ENCODE measurements at regions not wholly inside any gene's neighbourhood (a gene's known extent, or its start where the extent isn't known, plus 50 kb on each side); places are given as distances from the start of the nearest gene placed in this dataset.

- no peak for TF ChIP-seq CTCF (IDR thresholded peaks at IDR 0.05; ENCODE audit: extremely low read depth, low read depth, low read length)
- H3K4me1 ChIP-seq (ENCODE audit: insufficient read depth, low read length) = no peaks in the 10 kb centered on the region
- H3K79me2 ChIP-seq (ENCODE audit: insufficient read depth, low read length) = no peaks in the 10 kb centered on the region
- no peaks in the 10 kb centered on the region for H4K20me1 ChIP-seq (ENCODE audit: insufficient read depth, low read length)
- no peak overlapping the region for H2AFZ ChIP-seq (ENCODE audit: low read length)
- H3K4me3 ChIP-seq (ENCODE audit: insufficient read depth, low read length) = no peak overlapping the region
- no peak for DNase-seq (ENCODE audit: insufficient read length, low spot score, missing footprints)
- H3K27me3 ChIP-seq (ENCODE audit: insufficient read depth, low read length) = no peaks in the 10 kb centered on the region
- no peak overlapping the region for H3K4me2 ChIP-seq (ENCODE audit: insufficient read depth, low read length)
- no peak overlapping the region for H3K27ac ChIP-seq (ENCODE audit: low read depth, low read length)
- no peaks in the 10 kb centered on the region for H3K36me3 ChIP-seq (ENCODE audit: insufficient read depth, low read length)
- no peaks in the 10 kb centered on the region for H3K9me3 ChIP-seq (ENCODE audit: low read depth, low read length)
Observed at GRCh38 chr4:163077680-163078079, 89.0 kb downstream of the NAF1 start.

GRCh38 chr4:163072222-163072621 is 94.5 kb downstream of the NAF1 start:
- Histone ChIP-seq H3K4me1 (ENCODE audit: insufficient read depth, low read length) (no peaks in the 10 kb centered on the region), H3K9me3 (ENCODE audit: low read depth, low read length) (no peaks in the 10 kb centered on the region), H2AFZ (ENCODE audit: low read length) (no peak overlapping the region), H3K4me3 (ENCODE audit: insufficient read depth, low read length) (no peak overlapping the region), H3K27ac (ENCODE audit: low read depth, low read length) (no peak overlapping the region), H3K36me3 (ENCODE audit: insufficient read depth, low read length) (no peaks in the 10 kb centered on the region), H3K27me3 (ENCODE audit: insufficient read depth, low read length) (no peaks in the 10 kb centered on the region), H4K20me1 (ENCODE audit: insufficient read depth, low read length) (no peaks in the 10 kb centered on the region), H3K79me2 (ENCODE audit: insufficient read depth, low read length) (no peaks in the 10 kb centered on the region), H3K4me2 (ENCODE audit: insufficient read depth, low read length) (no peak overlapping the region)
- DNase-seq (ENCODE audit: insufficient read length, low spot score, missing footprints) = no peak
- TF ChIP-seq CTCF (IDR thresholded peaks at IDR 0.05; ENCODE audit: extremely low read depth, low read depth, low read length) = no peak

- Histone ChIP-seq H4K20me1 (ENCODE audit: insufficient read depth, low read length) (no peaks in the 10 kb centered on the region), H2AFZ (ENCODE audit: low read length) (no peak overlapping the region), H3K36me3 (ENCODE audit: insufficient read depth, low read length) (no peaks in the 10 kb centered on the region), H3K27me3 (ENCODE audit: insufficient read depth, low read length) (no peaks in the 10 kb centered on the region), H3K79me2 (ENCODE audit: insufficient read depth, low read length) (no peaks in the 10 kb centered on the region), H3K4me2 (ENCODE audit: insufficient read depth, low read length) (no peak overlapping the region), H3K9me3 (ENCODE audit: low read depth, low read length) (no peaks in the 10 kb centered on the region), H3K27ac (ENCODE audit: low read depth, low read length) (no peak overlapping the region), H3K4me3 (ENCODE audit: insufficient read depth, low read length) (no peak overlapping the region), H3K4me1 (ENCODE audit: insufficient read depth, low read length) (no peaks in the 10 kb centered on the region)
- DNase-seq (ENCODE audit: insufficient read length, low spot score, missing footprints) = no peak
- no peak for TF ChIP-seq CTCF (IDR thresholded peaks at IDR 0.05; ENCODE audit: extremely low read depth, low read depth, low read length)
Observed at GRCh38 chr4:163071308-163071707, 95.4 kb downstream of the NAF1 start.

GRCh38 chr4:163070023-163070422 is 96.7 kb downstream of the NAF1 start:
- no peaks in the 10 kb centered on the region for H3K4me1 ChIP-seq (ENCODE audit: insufficient read depth, low read length)
- no peak overlapping the region for H3K27ac ChIP-seq (ENCODE audit: low read depth, low read length)
- TF ChIP-seq CTCF (IDR thresholded peaks at IDR 0.05; ENCODE audit: extremely low read depth, low read depth, low read length) = no peak
- H3K36me3 ChIP-seq (ENCODE audit: insufficient read depth, low read length) = no peaks in the 10 kb centered on the region
- no peak overlapping the region for H2AFZ ChIP-seq (ENCODE audit: low read length)
- no peaks in the 10 kb centered on the region for H4K20me1 ChIP-seq (ENCODE audit: insufficient read depth, low read length)
- no peaks in the 10 kb centered on the region for H3K27me3 ChIP-seq (ENCODE audit: insufficient read depth, low read length)
- DNase-seq (ENCODE audit: insufficient read length, low spot score, missing footprints) = no peak
- no peaks in the 10 kb centered on the region for H3K79me2 ChIP-seq (ENCODE audit: insufficient read depth, low read length)
- H3K4me3 ChIP-seq (ENCODE audit: insufficient read depth, low read length) = no peak overlapping the region
- H3K9me3 ChIP-seq (ENCODE audit: low read depth, low read length) = no peaks in the 10 kb centered on the region
- no peak overlapping the region for H3K4me2 ChIP-seq (ENCODE audit: insufficient read depth, low read length)
